ENCODE measurements at regions not wholly inside any gene's neighbourhood (a gene's known extent, or its start where the extent isn't known, plus 50 kb on each side); places are given as distances from the start of the nearest gene placed in this dataset.

- no peak for TF ChIP-seq CTCF (IDR thresholded peaks at IDR 0.05 in 2 of 3, conservative IDR thresholded peaks at IDR 0.05 in 1 of 3; ENCODE audit: insufficient read depth in 2 of 3, low read depth in 1 of 3, low read length in 3 of 3)
- TF ChIP-seq FOXK1 (CRISPR knock-in tag; IDR thresholded peaks at IDR 0.05; ENCODE audit: borderline replicate concordance): no peak
Measured at GRCh38 chr3:163601426-163601825, 1476.9 kb downstream of the SI start.
